Upper lobe of left lung (tissue), 6 donors: ENCODE measurements at regions not wholly inside any gene's neighbourhood (a gene's known extent, or its start where the extent isn't known, plus 50 kb on each side); places are given as distances from the start of the nearest gene placed in this dataset.
A peak's percentile ranks its signal among the peaks of the same experiment; 100 is the strongest.

Experiments used
- ATAC-seq, 2 donors: fragments of 200-7000 bp; cut with Tn5 transposase; one replicate each; pipeline ENCODE4 v1.9.1; 2022; ENCODE audit warnings: mild to moderate bottlenecking in 2 of 2, moderate library complexity in 2 of 2; ENCODE audit not compliant: low FRiP score in 2 of 2
- DNase-seq, 2 donors: peaks; one replicate each; pipeline ENCODE4 v3.0.0-alpha.2; 2019 to 2020
- H3K27ac ChIP-seq, 4 donors: fragments of 200-600 bp; sonication (generic); one replicate each; pipeline ENCODE4 v1.5.1; 2016 to 2019
- H3K27me3 ChIP-seq, 4 donors: fragments of 200-600 bp; sonication (generic); one replicate each; pipeline ENCODE4 v1.5.1; 2017 to 2019
- H3K36me3 ChIP-seq, 4 donors: fragments of 200-600 bp; sonication (generic); one replicate each; pipeline ENCODE4 v1.5.1; 2016 to 2019
- H3K4me1 ChIP-seq, 4 donors: fragments of 200-600 bp; sonication (generic); one replicate each; pipeline ENCODE4 v1.5.1; 2018 to 2019
- H3K4me3 ChIP-seq, 4 donors: fragments of 200-600 bp; sonication (generic); one replicate each; pipeline ENCODE4 v1.5.1; 2017 to 2019; ENCODE audit warnings: mild to moderate bottlenecking in 2 of 4, moderate library complexity in 1 of 4
- H3K9me3 ChIP-seq, 4 donors: fragments of 200-600 bp; sonication (generic); one replicate each; pipeline ENCODE4 v1.5.1; 2018 to 2019
- CTCF ChIP-seq, 6 experiments: fragments of 450-650 bp in 4 of 6; fragments of 200-600 bp in 2 of 6; sonication (generic) in 2 of 6; IDR thresholded peaks; one replicate each; pipeline ENCODE4 v1.5.1; 2016 to 2019; ENCODE audit warnings: antibody characterized with exemption in 6 of 6
- EP300 ChIP-seq, 4 donors: sonication (generic); formaldehyde crosslinking; IDR thresholded peaks; one replicate each; pipeline ENCODE4 v1.5.1; 2017; ENCODE audit warnings: antibody characterized with exemption in 4 of 4, control low read depth in 2 of 4
- POLR2A ChIP-seq, 4 donors: fragments of 450-650 bp; IDR thresholded peaks; one replicate each; pipeline ENCODE4 v1.5.1; 2016 to 2017; ENCODE audit warnings: antibody characterized with exemption in 4 of 4, mild to moderate bottlenecking in 2 of 4
- POLR2AphosphoS5 ChIP-seq, 2 donors: sonication (generic); formaldehyde crosslinking; IDR thresholded peaks; one replicate each; pipeline ENCODE4 v1.5.1; 2017; ENCODE audit warnings: antibody characterized with exemption in 2 of 2
- WGBS, 2 donors: methylation state at CpG; one replicate each; pipeline ENCODE4 v1.1.5; 2017 to 2018; 5-methylcytosine and 5-hydroxymethylcytosine counted together
- donor health status: DM: no; HTN: no; CAD: no; lungs with moderate emphysema.
- donor health status: DM: no; HTN: yes; CAD: no; lungs with severe emphysema.

- whole genome bisulfite sequencing, 2 donors, result 80 to 82% methylated on average over 4 of the region's 4 CpGs
- no peak for TF ChIP-seq POLR2AphosphoS5 (IDR thresholded peaks at IDR 0.05)
- TF ChIP-seq EP300 (IDR thresholded peaks at IDR 0.05), result no peak
- TF ChIP-seq CTCF (IDR thresholded peaks at IDR 0.05), result no peak
- TF ChIP-seq POLR2A (IDR thresholded peaks at IDR 0.05), result no peak
- no peaks in the 10 kb centered on the region for H3K27me3 ChIP-seq
- H3K4me3 ChIP-seq, result no peak overlapping the region
- H3K9me3 ChIP-seq, result no peaks in the 10 kb centered on the region
- no peak for ATAC-seq
- H3K27ac ChIP-seq, result no peak overlapping the region
- no peak for DNase-seq
- no peaks in the 10 kb centered on the region for H3K36me3 ChIP-seq
- no peaks in the 10 kb centered on the region for H3K4me1 ChIP-seq
Observed at GRCh38 chr1:195763907-195764374, 844.3 kb downstream of the KCNT2 start.

- DNase-seq, result peak in 1 of 2 donors; percentile 60
Observed at GRCh38 chr1:195763146-195763906, 844.9 kb downstream of the KCNT2 start.

GRCh38 chr1:195761104-195761503 is 847.1 kb downstream of the KCNT2 start:
- Histone ChIP-seq H3K4me3 (no peak overlapping the region), H3K27ac (no peak overlapping the region), H3K36me3 (no peaks in the 10 kb centered on the region), H3K4me1 (no peaks in the 10 kb centered on the region), H3K9me3 (no peaks in the 10 kb centered on the region), H3K27me3 (no peaks in the 10 kb centered on the region)
- ATAC-seq (no peak), DNase-seq (no peak)
- TF ChIP-seq POLR2AphosphoS5 (IDR thresholded peaks at IDR 0.05), result no peak
- no peak for TF ChIP-seq CTCF (IDR thresholded peaks at IDR 0.05)
- no peak for TF ChIP-seq EP300 (IDR thresholded peaks at IDR 0.05)
- TF ChIP-seq POLR2A (IDR thresholded peaks at IDR 0.05), result no peak

More at GRCh38 chr1:195763146-195763906, 844.9 kb downstream of the KCNT2 start:
- TF ChIP-seq POLR2A (IDR thresholded peaks at IDR 0.05) (no peak), EP300 (IDR thresholded peaks at IDR 0.05) (no peak), CTCF (IDR thresholded peaks at IDR 0.05) (no peak), POLR2AphosphoS5 (IDR thresholded peaks at IDR 0.05) (no peak)
- Histone ChIP-seq H3K27me3 (no peaks in the 10 kb centered on the region), H3K4me3 (no peak overlapping the region), H3K27ac (no peak overlapping the region), H3K4me1 (no peaks in the 10 kb centered on the region), H3K36me3 (no peaks in the 10 kb centered on the region), H3K9me3 (no peaks in the 10 kb centered on the region)
- WGBS, 2 donors, result 92 to 93% methylated on average over 20 to 21 of the region's 22 CpGs
- peak in 1 of 2 donors; percentile 43 for ATAC-seq

- TF ChIP-seq POLR2A (IDR thresholded peaks at IDR 0.05) (no peak), EP300 (IDR thresholded peaks at IDR 0.05) (no peak), CTCF (IDR thresholded peaks at IDR 0.05) (no peak), POLR2AphosphoS5 (IDR thresholded peaks at IDR 0.05) (no peak)
- no peaks in the 10 kb centered on the region for H3K4me1 ChIP-seq
- no peaks in the 10 kb centered on the region for H3K27me3 ChIP-seq
- H3K36me3 ChIP-seq, result no peaks in the 10 kb centered on the region
- ATAC-seq (no peak), DNase-seq (no peak)
- H3K4me3 ChIP-seq, result no peak overlapping the region
- H3K9me3 ChIP-seq, result no peaks in the 10 kb centered on the region
- no peak overlapping the region for H3K27ac ChIP-seq
Observed at GRCh38 chr1:195756109-195756508, 852.1 kb downstream of the KCNT2 start.

- no peaks in the 10 kb centered on the region for H3K27me3 ChIP-seq
- DNase-seq (no peak), ATAC-seq (no peak)
- WGBS, 2 donors, result 88 to 91% methylated on average over 1 of the region's 1 CpG
- no peaks in the 10 kb centered on the region for H3K9me3 ChIP-seq
- no peak overlapping the region for H3K4me3 ChIP-seq
- H3K4me1 ChIP-seq, result no peaks in the 10 kb centered on the region
- H3K27ac ChIP-seq, result no peak overlapping the region
- TF ChIP-seq POLR2AphosphoS5 (IDR thresholded peaks at IDR 0.05) (no peak), CTCF (IDR thresholded peaks at IDR 0.05) (no peak), POLR2A (IDR thresholded peaks at IDR 0.05) (no peak), EP300 (IDR thresholded peaks at IDR 0.05) (no peak)
- H3K36me3 ChIP-seq, result no peaks in the 10 kb centered on the region
Observed at GRCh38 chr1:195754874-195755273, 853.4 kb downstream of the KCNT2 start.
